Erythroblast (primary cell): ENCODE measurements at regions not wholly inside any gene's neighbourhood (a gene's known extent, or its start where the extent isn't known, plus 50 kb on each side); places are given as distances from the start of the nearest gene placed in this dataset.

Experiments used
- GATA1 ChIP-seq: IDR thresholded peaks from 2 replicates; pipeline ENCODE4 v1.6.1; 2011; ENCODE audit warnings: low read depth, mild to moderate bottlenecking, control low read depth, low read length, moderate library complexity
- POLR2A ChIP-seq: IDR thresholded peaks from 2 replicates; pipeline ENCODE4 v1.6.1; 2011; ENCODE audit warnings: mild to moderate bottlenecking, low read length

DNA sequence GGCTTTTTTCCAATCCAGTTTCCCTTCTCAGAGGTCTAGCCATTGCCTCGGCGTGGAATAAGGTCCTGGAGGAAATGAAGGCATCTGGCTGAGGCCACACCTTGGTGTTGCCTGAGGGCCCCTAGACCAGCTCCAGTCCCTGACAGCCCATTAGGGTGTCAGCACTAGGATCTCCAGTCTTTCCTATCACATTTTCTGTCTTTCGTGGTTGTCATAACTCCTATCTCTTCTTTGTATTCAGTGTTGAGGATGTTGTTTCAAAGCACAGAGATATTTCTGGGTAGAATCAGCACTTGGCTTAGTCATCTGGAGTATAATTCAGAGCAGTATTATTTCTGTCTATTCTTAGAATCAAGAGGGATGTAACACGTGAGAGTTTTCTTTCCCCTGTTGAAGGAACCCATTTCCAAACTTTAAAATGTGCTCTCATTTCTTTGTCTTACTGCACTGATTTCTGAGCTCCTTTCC lies 844.3 kb downstream of the KCNT2 start:
- TF ChIP-seq POLR2A (no peak), GATA1 (no peak)
